Karpas-422 (cell line): ENCODE measurements at regions not wholly inside any gene's neighbourhood (a gene's known extent, or its start where the extent isn't known, plus 50 kb on each side); places are given as distances from the start of the nearest gene placed in this dataset.
A peak's percentile ranks its signal among the peaks of the same experiment; 100 is the strongest.
"Not testable (repeated sequence)": the region's sequence is repeated elsewhere in the genome, so short reads cannot be mapped to it uniquely, and the experiment has no call there.

Experiments
- DNase-seq: peaks from one replicate; pipeline ENCODE4 v3.0.0-alpha.2; 2015
- H2AFZ ChIP-seq: fragments of 200-600 bp; sonication (generic); 2 replicates; pipeline ENCODE4 v1.6.1; 2014; ENCODE audit warnings: antibody characterized with exemption, low read length, mixed read lengths
- H3K27ac ChIP-seq: fragments of 200-600 bp; sonication (generic); 2 replicates; pipeline ENCODE4 v1.5.1; 2014; ENCODE audit warnings: mild to moderate bottlenecking, low read length, moderate library complexity
- H3K27me3 ChIP-seq: fragments of 200-600 bp; sonication (generic); 2 replicates; pipeline ENCODE4 v1.6.1; 2014; ENCODE audit warnings: low read length, mixed read lengths
- H3K36me3 ChIP-seq: fragments of 200-600 bp; sonication (generic); 2 replicates; pipeline ENCODE4 v1.6.1; 2014; ENCODE audit warnings: low read length, mixed read lengths; ENCODE audit not compliant: insufficient read depth
- H3K4me1 ChIP-seq: fragments of 200-600 bp; sonication (generic); 2 replicates; pipeline ENCODE4 v1.6.1; 2014; ENCODE audit warnings: mild to moderate bottlenecking, low read length, mixed read lengths
- H3K4me2 ChIP-seq: fragments of 200-600 bp; sonication (generic); 2 replicates; pipeline ENCODE4 v1.6.1; 2014; ENCODE audit warnings: low read length, low read depth, mild to moderate bottlenecking; ENCODE audit not compliant: poor library complexity, severe bottlenecking
- H3K4me3 ChIP-seq: fragments of 200-600 bp; sonication (generic); 2 replicates; pipeline ENCODE4 v1.5.1; 2014; ENCODE audit warnings: mild to moderate bottlenecking, antibody characterized with exemption, low read length, mixed read lengths
- H3K79me2 ChIP-seq: fragments of 200-600 bp; sonication (generic); 2 replicates; pipeline ENCODE4 v1.6.1; 2014; ENCODE audit warnings: mild to moderate bottlenecking, low read length, mixed read lengths
- H3K9ac ChIP-seq: fragments of 200-600 bp; sonication (generic); 2 replicates; pipeline ENCODE4 v1.6.0; 2014; ENCODE audit warnings: low read length
- H3K9me2 ChIP-seq: fragments of 200-600 bp; sonication (generic), shearing (Covaris generic); replicated peaks from 2 replicates; pipeline ENCODE4 v1.6.0; 2014; ENCODE audit warnings: mild to moderate bottlenecking, low read length, moderate library complexity; ENCODE audit not compliant: insufficient read depth
- H3K9me3 ChIP-seq: fragments of 300-700, 200-600 bp; sonication (generic); 2 replicates; pipeline ENCODE4 v1.6.1; 2014; ENCODE audit warnings: low read length, mixed read lengths
- H4K20me1 ChIP-seq: fragments of 200-600 bp; sonication (generic); 2 replicates; pipeline ENCODE4 v1.6.1; 2014; ENCODE audit warnings: mild to moderate bottlenecking, antibody characterized with exemption, low read length, low read depth; ENCODE audit not compliant: insufficient read depth

GRCh38 chr12:25362646-25363045 lies 111.9 kb upstream of the KRAS start:
- DNase-seq: no peak
- Histone ChIP-seq H3K4me2 (no peak overlapping the region), H3K27ac (no peak overlapping the region), H3K4me3 (no peak overlapping the region), H3K9me2 (no peaks in the 10 kb centered on the region), H3K9me3 (no peaks in the 10 kb centered on the region), H3K79me2 (no peaks in the 10 kb centered on the region), H3K36me3 (no peaks in the 10 kb centered on the region), H3K9ac (no peak overlapping the region), H4K20me1 (no peaks in the 10 kb centered on the region), H3K27me3 (no peaks in the 10 kb centered on the region), H3K4me1 (peaks cover 12% of the 10 kb centered on the region), H2AFZ (no peak overlapping the region)

GRCh38 chr12:25361511-25361910 lies 110.8 kb upstream of the KRAS start:
- H2AFZ ChIP-seq: no peak overlapping the region
- H3K27ac ChIP-seq: no peak overlapping the region
- H3K9me2 ChIP-seq: no peaks in the 10 kb centered on the region
- no peaks in the 10 kb centered on the region for H3K27me3 ChIP-seq
- no peak overlapping the region for H3K4me3 ChIP-seq
- no peaks in the 10 kb centered on the region for H3K9me3 ChIP-seq
- peaks cover 12% of the 10 kb centered on the region for H3K4me1 ChIP-seq
- H3K79me2 ChIP-seq: no peaks in the 10 kb centered on the region
- no peak overlapping the region for H3K9ac ChIP-seq
- DNase-seq: no peak
- H4K20me1 ChIP-seq: no peaks in the 10 kb centered on the region
- no peaks in the 10 kb centered on the region for H3K36me3 ChIP-seq
- no peak overlapping the region for H3K4me2 ChIP-seq

- Histone ChIP-seq H3K27me3 (no peaks in the 10 kb centered on the region), H3K4me1 (no peaks in the 10 kb centered on the region), H3K27ac (no peak overlapping the region), H4K20me1 (no peaks in the 10 kb centered on the region), H3K9ac (no peak overlapping the region), H3K36me3 (no peaks in the 10 kb centered on the region), H3K9me2 (no peaks in the 10 kb centered on the region), H2AFZ (no peak overlapping the region), H3K9me3 (no peaks in the 10 kb centered on the region), H3K4me2 (no peak overlapping the region), H3K4me3 (no peak overlapping the region), H3K79me2 (no peaks in the 10 kb centered on the region)
- no peak for DNase-seq
These were observed 106.9 kb upstream of the KRAS start for GRCh38 chr12:25357595-25357994.

GRCh38 chr12:25352942-25353341 lies 102.2 kb upstream of the KRAS start:
- not testable (repeated sequence) for H3K9ac ChIP-seq, H3K9me2 ChIP-seq, H3K79me2 ChIP-seq, H3K36me3 ChIP-seq, H3K4me2 ChIP-seq, H3K9me3 ChIP-seq, H3K4me1 ChIP-seq, DNase-seq, H3K27ac ChIP-seq, H3K4me3 ChIP-seq, H3K27me3 ChIP-seq, H4K20me1 ChIP-seq, H2AFZ ChIP-seq

DNA sequence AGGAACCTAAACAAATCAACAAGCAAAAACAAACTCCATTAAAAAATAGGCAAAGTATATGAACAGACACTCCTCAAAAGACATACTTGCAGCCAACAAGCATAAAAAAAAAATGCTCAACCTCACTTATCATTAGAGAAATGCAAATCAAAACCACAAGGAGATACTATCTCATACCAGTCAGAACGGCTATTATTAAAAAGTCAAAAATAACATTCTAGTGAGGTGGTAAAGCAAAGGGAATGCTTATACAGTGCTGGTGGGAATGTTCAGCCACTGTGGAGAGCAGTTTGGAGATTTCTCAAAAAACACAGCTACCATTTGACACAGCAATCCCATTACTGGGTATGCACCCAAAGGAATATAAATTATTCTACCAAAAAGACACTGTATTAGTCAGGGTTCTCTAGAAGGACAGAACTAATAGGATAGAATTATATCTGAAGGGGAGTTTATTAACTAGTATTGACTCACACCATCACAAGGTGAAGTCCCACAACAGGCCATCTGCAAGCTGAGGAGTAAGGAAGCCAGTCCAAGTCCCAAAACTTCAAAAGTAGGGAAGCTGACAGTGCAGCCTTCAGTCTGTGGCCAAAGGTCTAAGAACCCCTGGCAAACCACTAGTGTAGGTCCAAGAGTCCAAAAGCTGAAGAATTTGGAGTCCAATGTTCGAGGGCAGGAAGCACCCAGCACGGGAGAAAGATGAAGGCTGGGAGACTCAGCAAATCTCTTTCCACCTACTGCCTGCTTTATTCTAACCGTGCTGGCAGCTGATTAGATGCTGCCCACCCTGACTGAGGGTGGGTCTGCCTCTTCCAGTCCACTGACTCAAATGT lies 101.6 kb upstream of the KRAS start:
- Histone ChIP-seq H3K27ac (no peak overlapping the region), H3K4me3 (no peak overlapping the region), H3K9me3 (no peaks in the 10 kb centered on the region), H3K4me2 (peak overlapping the region; percentile 39), H3K9me2 (no peaks in the 10 kb centered on the region), H3K36me3 (no peaks in the 10 kb centered on the region), H3K9ac (no peak overlapping the region), H3K4me1 (peaks cover 7% of the 10 kb centered on the region), H3K27me3 (no peaks in the 10 kb centered on the region), H4K20me1 (no peaks in the 10 kb centered on the region), H3K79me2 (no peaks in the 10 kb centered on the region), H2AFZ (no peak overlapping the region)
- no peak for DNase-seq

- no peaks in the 10 kb centered on the region for H4K20me1 ChIP-seq
- H3K27me3 ChIP-seq: no peaks in the 10 kb centered on the region
- H3K4me2 ChIP-seq: no peak overlapping the region
- DNase-seq: no peak
- H3K9ac ChIP-seq: no peak overlapping the region
- H3K4me1 ChIP-seq: peaks cover 7% of the 10 kb centered on the region
- no peaks in the 10 kb centered on the region for H3K36me3 ChIP-seq
- H3K9me3 ChIP-seq: no peaks in the 10 kb centered on the region
- H2AFZ ChIP-seq: no peak overlapping the region
- H3K27ac ChIP-seq: no peak overlapping the region
- no peak overlapping the region for H3K4me3 ChIP-seq
- H3K9me2 ChIP-seq: no peaks in the 10 kb centered on the region
- no peaks in the 10 kb centered on the region for H3K79me2 ChIP-seq
These were observed 97.8 kb upstream of the KRAS start for GRCh38 chr12:25348593-25348895.

DNA sequence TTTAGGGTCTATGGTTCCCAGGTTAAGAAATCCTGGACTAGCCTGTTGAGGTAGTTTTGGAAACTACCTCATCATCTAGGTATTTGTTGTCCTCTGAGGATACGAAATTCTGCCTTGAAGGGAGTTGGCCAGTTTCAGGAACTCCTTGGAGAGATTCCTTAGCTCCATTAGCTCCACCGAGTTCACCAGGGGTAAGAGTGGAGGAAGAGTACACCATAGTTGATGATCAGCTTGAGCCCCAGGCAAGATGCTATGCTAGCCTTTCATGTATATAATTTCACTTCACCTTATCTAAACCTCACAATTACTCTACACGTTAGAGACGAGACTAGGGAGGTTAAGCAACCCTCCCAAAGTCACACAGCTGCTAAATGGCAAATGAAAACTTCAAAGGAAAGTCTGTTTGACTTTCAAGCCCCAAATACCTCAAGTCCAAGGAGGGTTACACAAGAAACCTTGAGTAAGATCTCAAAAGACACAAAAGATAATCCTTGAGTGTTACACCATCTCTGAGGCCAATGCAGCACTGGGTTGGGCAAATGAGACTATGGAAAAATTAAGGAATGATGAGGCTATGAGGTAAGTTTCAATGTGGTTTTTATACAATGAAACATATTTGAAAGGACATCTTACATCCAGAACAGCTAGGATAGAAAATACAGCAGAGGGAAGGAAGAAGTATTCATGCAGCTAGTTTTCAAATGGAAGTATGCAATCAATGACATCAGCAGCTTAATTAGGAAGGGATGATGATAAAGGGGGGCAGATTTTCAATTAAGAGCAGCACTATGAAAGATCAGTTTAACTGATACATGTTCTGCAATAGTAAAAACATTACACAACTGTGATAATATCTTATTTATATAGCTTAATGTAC lies 97.2 kb upstream of the KRAS start:
- Histone ChIP-seq H3K4me2 (no peak overlapping the region), H3K9me2 (no peaks in the 10 kb centered on the region), H3K36me3 (no peaks in the 10 kb centered on the region), H3K27me3 (no peaks in the 10 kb centered on the region), H3K4me3 (no peak overlapping the region), H2AFZ (no peak overlapping the region), H3K79me2 (no peaks in the 10 kb centered on the region), H3K27ac (no peak overlapping the region), H3K4me1 (peaks cover 7% of the 10 kb centered on the region), H4K20me1 (no peaks in the 10 kb centered on the region), H3K9me3 (no peaks in the 10 kb centered on the region), H3K9ac (no peak overlapping the region)
- DNase-seq: no peak

- H3K9me3 ChIP-seq, H3K79me2 ChIP-seq, H3K27ac ChIP-seq, H3K27me3 ChIP-seq, H3K9ac ChIP-seq, H3K4me2 ChIP-seq, H2AFZ ChIP-seq, H3K4me3 ChIP-seq, H3K9me2 ChIP-seq, DNase-seq, H3K4me1 ChIP-seq, H3K36me3 ChIP-seq, H4K20me1 ChIP-seq: not testable (repeated sequence)
These were observed 91.1 kb upstream of the KRAS start for GRCh38 chr12:25341877-25342276.
